B cell (primary cell): ENCODE measurements at regions not wholly inside any gene's neighbourhood (a gene's known extent, or its start where the extent isn't known, plus 50 kb on each side); places are given as distances from the start of the nearest gene placed in this dataset.

Source experiments
- ATAC-seq: fragments of 200-7000 bp; cut with Tn5 transposase; one replicate; pipeline ENCODE4 v1.10.0; 2021; ENCODE audit warnings: low read depth, mild to moderate bottlenecking, moderate number of reproducible peaks, moderate library complexity
- CTCF ChIA-PET: fragments of 350-600 bp; sonication (Branson Sonifier 250); formaldehyde crosslinking; loops from one replicate; lab custom pipeline; 2021; ENCODE audit warnings: antibody characterized with exemption, inconsistent platforms; lab: Charles Lee
- POLR2A ChIA-PET: fragments of 350-600 bp; sonication (Branson Sonifier 250); formaldehyde crosslinking; loops from one replicate; lab custom pipeline; 2021; ENCODE audit warnings: antibody characterized with exemption; lab: Charles Lee
- DNase-seq: peaks from one replicate; pipeline ENCODE4 v3.0.0; 2013
- H2AFZ ChIP-seq: 2 replicates; pipeline ENCODE4 v1.6.1; 2012; ENCODE audit warnings: mild to moderate bottlenecking, low read depth, low read length; ENCODE audit not compliant: insufficient read depth, poor library complexity, severe bottlenecking
- H3K27ac ChIP-seq, 2 donors: 1 replicate in 1 of 2; 2 replicates in 1 of 2; pipeline ENCODE4 v1.5.1; 2012 to 2013; ENCODE audit warnings: low read length in 2 of 2, mild to moderate bottlenecking in 2 of 2, moderate library complexity in 1 of 2
- H3K27me3 ChIP-seq, 4 experiments: fragments of 200-600 bp in 1 of 4; sonication (generic) in 1 of 4; replicated peaks in 1 of 4; 1 replicate in 2 of 4; 2 replicates in 2 of 4; pipeline versions ENCODE4 v1.6.1 to v1.7.0; 2013 to 2016; ENCODE audit warnings: low read length in 3 of 4, mild to moderate bottlenecking in 2 of 4, mixed read lengths in 1 of 4, moderate library complexity in 1 of 4; ENCODE audit not compliant: insufficient read depth in 4 of 4, control insufficient read depth in 3 of 4; ENCODE audit errors: control extremely low read depth in 1 of 4
- H3K36me3 ChIP-seq, 2 experiments: replicated peaks in 1 of 2; 1 replicate in 1 of 2; 2 replicates in 1 of 2; pipeline versions ENCODE4 v1.6.1 to v1.7.1; 2013; ENCODE audit warnings: low read length in 1 of 2; ENCODE audit not compliant: insufficient read depth in 2 of 2, control insufficient read depth in 1 of 2; ENCODE audit errors: control extremely low read depth in 1 of 2, extremely low read depth in 1 of 2
- H3K4me1 ChIP-seq, 2 donors: fragments of 200-600 bp in 1 of 2; sonication (generic) in 1 of 2; 1 replicate in 1 of 2; 2 replicates in 1 of 2; pipeline versions ENCODE4 v1.5.1 to v1.6.1; 2013 to 2017; ENCODE audit warnings: low read length in 2 of 2; ENCODE audit not compliant: control insufficient read depth in 2 of 2, insufficient read depth in 2 of 2
- H3K4me2 ChIP-seq: replicated peaks from 2 replicates; pipeline ENCODE3; 2012; ENCODE audit warnings: mild to moderate bottlenecking, low read depth, low read length; ENCODE audit not compliant: poor library complexity, severe bottlenecking
- H3K4me3 ChIP-seq, 5 experiments: fragments of 200-600 bp in 1 of 5; sonication (generic) in 1 of 5; 1 replicate in 3 of 5; 2 replicates in 2 of 5; pipeline versions ENCODE4 v1.5.1 to v1.7.0; 2011 to 2016; ENCODE audit warnings: low read length in 4 of 5, mild to moderate bottlenecking in 4 of 5, low read depth in 2 of 5, control low read depth in 1 of 5, moderate library complexity in 1 of 5; ENCODE audit not compliant: insufficient read depth in 1 of 5; ENCODE audit errors: control extremely low read depth in 1 of 5, extremely low read depth in 1 of 5
- H3K79me2 ChIP-seq: fragments of 200-600 bp; sonication (generic); one replicate; pipeline ENCODE4 v1.6.0; 2016; ENCODE audit warnings: low read length; ENCODE audit not compliant: control insufficient read depth, insufficient read depth
- H3K9ac ChIP-seq: fragments of 200-600 bp; sonication (generic); 2 replicates; pipeline ENCODE4 v1.6.1; 2017; ENCODE audit warnings: mild to moderate bottlenecking, low read length, moderate library complexity
- H3K9me3 ChIP-seq, 3 donors: one replicate each; pipeline versions ENCODE4 v1.6.1 to v1.7.1; 2013; ENCODE audit warnings: low read length in 2 of 3; ENCODE audit not compliant: control insufficient read depth in 2 of 3, insufficient read depth in 1 of 3; ENCODE audit errors: control extremely low read depth in 1 of 3
- H4K20me1 ChIP-seq: 2 replicates; pipeline ENCODE4 v1.6.0; 2012; ENCODE audit warnings: mild to moderate bottlenecking, low read length; ENCODE audit not compliant: insufficient read depth, control insufficient read depth, poor library complexity, severe bottlenecking
- H3K27ac Mint-ChIP-seq: one replicate; pipeline ENCODE4 v1.8.0; 2021; ENCODE audit warnings: mixed read lengths
- H3K27me3 Mint-ChIP-seq: one replicate; pipeline ENCODE4 v1.8.0; 2021; ENCODE audit warnings: mixed read lengths
- H3K4me1 Mint-ChIP-seq: one replicate; pipeline ENCODE4 v1.8.0; 2021; ENCODE audit warnings: mixed read lengths
- H3K4me3 Mint-ChIP-seq: one replicate; pipeline ENCODE4 v1.8.0; 2021; ENCODE audit warnings: mixed read lengths
- H3K9me3 Mint-ChIP-seq: one replicate; pipeline ENCODE4 v1.8.0; 2022; ENCODE audit warnings: mixed read lengths; ENCODE audit not compliant: insufficient read depth
- CTCF ChIP-seq: fragments of 200-600 bp; IDR thresholded peaks from one replicate; pipeline ENCODE4 v1.8.0; 2022; ENCODE audit warnings: antibody characterized with exemption, mild to moderate bottlenecking
- EZH2 ChIP-seq: IDR thresholded peaks from 2 replicates; pipeline ENCODE4 v1.6.1; 2012; ENCODE audit warnings: borderline replicate concordance, low read depth, mild to moderate bottlenecking, moderate library complexity, low read length; ENCODE audit not compliant: insufficient read depth, poor library complexity, severe bottlenecking
- WGBS: methylation state at CpG from one replicate; pipeline ENCODE4 v1.1.5; 2013; ENCODE audit warnings: missing lambda C conversion rate; ENCODE audit not compliant: insufficient coverage; 5-methylcytosine and 5-hydroxymethylcytosine counted together
- intact Hi-C: fragments of 100-400 bp; cut with micrococcal nuclease; formaldehyde crosslinking; loops from one replicate; pipeline ENCODE4 v1.10.0; 2022

DNA sequence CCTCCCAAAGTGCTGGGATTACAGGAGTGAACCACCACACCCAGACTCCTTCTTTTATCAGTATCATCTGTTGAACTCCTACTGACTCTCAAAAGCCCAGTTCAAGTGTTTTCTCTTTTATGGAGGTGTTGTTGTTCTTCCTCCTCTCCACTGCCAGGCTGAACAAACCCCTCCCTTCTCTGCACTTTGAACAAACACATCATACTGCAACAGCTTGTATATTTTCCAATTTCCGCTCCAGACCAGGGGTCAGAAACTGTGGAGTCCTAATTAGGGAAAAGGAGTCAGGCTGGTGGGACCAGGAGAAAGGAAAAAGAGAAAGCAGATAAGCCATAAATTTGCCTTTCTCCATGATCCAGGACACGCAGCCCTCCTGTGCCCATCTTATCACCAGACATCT, 148.1 kb upstream of the HMHB1 start:
- H3K9me3 Mint-ChIP-seq: no peaks in the 10 kb centered on the region
- H2AFZ ChIP-seq: no peak overlapping the region
- TF ChIP-seq EZH2 (no peak), CTCF (no peak)
- WGBS: 75% methylated on average over 1 of the region's 2 CpGs
- no peak for ATAC-seq
- no peak overlapping the region for H3K4me2 ChIP-seq
- no peak overlapping the region for H3K4me3 ChIP-seq
- no peak overlapping the region for H3K27ac Mint-ChIP-seq
- H3K27me3 ChIP-seq: no peaks in the 10 kb centered on the region
- no peaks in the 10 kb centered on the region for H3K4me1 Mint-ChIP-seq
- H3K36me3 ChIP-seq: no peaks in the 10 kb centered on the region
- no peaks in the 10 kb centered on the region for H3K9me3 ChIP-seq
- no peaks in the 10 kb centered on the region for H4K20me1 ChIP-seq
- ChIA-PET POLR2A (no interaction called here), CTCF (no interaction called here)
- DNase-seq: no peak
- no peak overlapping the region for H3K9ac ChIP-seq
- no peaks in the 10 kb centered on the region for H3K4me1 ChIP-seq
- no peaks in the 10 kb centered on the region for H3K27me3 Mint-ChIP-seq
- no peaks in the 10 kb centered on the region for H3K79me2 ChIP-seq
- H3K27ac ChIP-seq: no peak overlapping the region
- no peak overlapping the region for H3K4me3 Mint-ChIP-seq
- intact Hi-C loops: no loop called here

DNA sequence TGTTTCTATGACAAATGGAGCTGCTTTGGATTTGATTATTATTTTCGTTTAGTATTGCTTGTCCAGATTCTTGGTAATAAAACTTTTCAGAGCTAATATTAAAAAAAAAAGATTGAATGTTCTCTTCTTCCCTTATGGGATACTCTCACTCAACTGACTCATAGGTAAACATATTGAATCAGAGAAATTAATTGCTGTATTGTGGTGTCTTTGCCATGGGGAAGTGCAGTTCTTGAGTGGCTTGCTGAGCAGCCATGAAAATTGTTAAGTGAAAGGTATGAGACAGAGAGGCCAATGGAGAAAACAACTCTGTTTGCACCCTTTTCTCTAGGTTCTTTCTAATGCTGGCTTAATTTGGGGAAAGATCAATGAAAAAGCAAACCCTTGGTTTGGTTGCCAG, 149.9 kb upstream of the HMHB1 start:
- POLR2A ChIA-PET: no interaction called here
- H3K4me3 ChIP-seq: no peak overlapping the region
- H3K79me2 ChIP-seq: no peaks in the 10 kb centered on the region
- no peak overlapping the region for H2AFZ ChIP-seq
- H3K9me3 ChIP-seq: no peaks in the 10 kb centered on the region
- no peaks in the 10 kb centered on the region for H3K27me3 Mint-ChIP-seq
- DNase-seq: no peak
- no peaks in the 10 kb centered on the region for H4K20me1 ChIP-seq
- H3K36me3 ChIP-seq: no peaks in the 10 kb centered on the region
- H3K27ac ChIP-seq: no peak overlapping the region
- no peak overlapping the region for H3K9ac ChIP-seq
- WGBS: no CpG with 5 or more reads among the region's 1 CpG
- H3K27me3 ChIP-seq: no peaks in the 10 kb centered on the region
- intact Hi-C loops: no loop called here
- no peak overlapping the region for H3K27ac Mint-ChIP-seq
- H3K4me3 Mint-ChIP-seq: no peak overlapping the region
- no peaks in the 10 kb centered on the region for H3K4me1 ChIP-seq
- H3K4me1 Mint-ChIP-seq: no peaks in the 10 kb centered on the region
- ATAC-seq: no peak
- H3K9me3 Mint-ChIP-seq: no peaks in the 10 kb centered on the region
- CTCF ChIA-PET: no interaction called here
- TF ChIP-seq CTCF: no peak
- no peak for TF ChIP-seq EZH2
- no peak overlapping the region for H3K4me2 ChIP-seq
